ENCODE measurements at regions not wholly inside any gene's neighbourhood (a gene's known extent, or its start where the extent isn't known, plus 50 kb on each side); places are given as distances from the start of the nearest gene placed in this dataset.

- Histone ChIP-seq H3K27ac (no peak overlapping the region), H3K36me3 (no peaks in the 10 kb centered on the region), H3K4me3 (no peak overlapping the region), H3K27me3 (no peaks in the 10 kb centered on the region), H3K4me1 (peaks cover 0 to 25% (median 5%) of the 10 kb centered on the region in 4 donors), H3K9me3 (no peaks in the 10 kb centered on the region)
- no peak for DNase-seq
- no peak for TF ChIP-seq CTCF (IDR thresholded peaks at IDR 0.05)
- intact Hi-C loops (cut with DNase I; ENCODE audit: low total_unique reads), result no loop called here
Observed at GRCh38 chr10:28942012-28942411, 264.7 kb downstream of the BAMBI start.

- no peak for TF ChIP-seq CTCF (IDR thresholded peaks at IDR 0.05)
- peaks cover 0 to 13% (median 0%) of the 10 kb centered on the region in 4 donors for H3K4me1 ChIP-seq
- intact Hi-C loops (cut with DNase I; ENCODE audit: low total_unique reads), result no loop called here
- no peaks in the 10 kb centered on the region for H3K27me3 ChIP-seq
- no peak overlapping the region for H3K4me3 ChIP-seq
- DNase-seq, result no peak
- H3K36me3 ChIP-seq, result no peaks in the 10 kb centered on the region
- no peak overlapping the region for H3K27ac ChIP-seq
- H3K9me3 ChIP-seq, result no peaks in the 10 kb centered on the region
Observed at GRCh38 chr10:28945959-28946358, 268.6 kb downstream of the BAMBI start.

GRCh38 chr10:28946479-28946878 lies 269.2 kb downstream of the BAMBI start:
- Histone ChIP-seq H3K9me3 (no peaks in the 10 kb centered on the region), H3K4me1 (peaks cover 0 to 13% (median 0%) of the 10 kb centered on the region in 4 donors), H3K27ac (no peak overlapping the region), H3K36me3 (no peaks in the 10 kb centered on the region), H3K4me3 (no peak overlapping the region), H3K27me3 (no peaks in the 10 kb centered on the region)
- TF ChIP-seq CTCF (IDR thresholded peaks at IDR 0.05), result no peak
- DNase-seq, result no peak
- intact Hi-C loops (cut with DNase I; ENCODE audit: low total_unique reads), result no loop called here

- no peak overlapping the region for H3K4me3 ChIP-seq
- DNase-seq, result peak in 1 of 2 donors; percentile 66
- no peak for TF ChIP-seq CTCF (IDR thresholded peaks at IDR 0.05)
Observed at GRCh38 chr10:28947171-28947570, 269.9 kb downstream of the BAMBI start.

GRCh38 chr10:28948046-28948445 lies 270.7 kb downstream of the BAMBI start:
- Histone ChIP-seq H3K4me1 (peaks cover 0 to 13% (median 0%) of the 10 kb centered on the region in 4 donors), H3K27me3 (no peaks in the 10 kb centered on the region), H3K9me3 (no peaks in the 10 kb centered on the region), H3K4me3 (no peak overlapping the region), H3K36me3 (no peaks in the 10 kb centered on the region), H3K27ac (no peak overlapping the region)
- no peak for TF ChIP-seq CTCF (IDR thresholded peaks at IDR 0.05)
- no peak for DNase-seq
- intact Hi-C loops (cut with DNase I; ENCODE audit: low total_unique reads), result no loop called here

More at GRCh38 chr10:28947171-28947570, 269.9 kb downstream of the BAMBI start:
- peaks cover 0 to 13% (median 0%) of the 10 kb centered on the region in 4 donors for H3K4me1 ChIP-seq
- H3K27me3 ChIP-seq, result no peaks in the 10 kb centered on the region
- intact Hi-C loops (cut with DNase I; ENCODE audit: low total_unique reads), result no loop called here
- no peak overlapping the region for H3K27ac ChIP-seq
- H3K36me3 ChIP-seq, result no peaks in the 10 kb centered on the region
- no peaks in the 10 kb centered on the region for H3K9me3 ChIP-seq
